NB4 (cell line): ENCODE measurements at regions not wholly inside any gene's neighbourhood (a gene's known extent, or its start where the extent isn't known, plus 50 kb on each side); places are given as distances from the start of the nearest gene placed in this dataset.

ENCODE experiments used
- DNase-seq: peaks from one replicate; pipeline ENCODE4 v3.0.0; 2010; ENCODE audit warnings: low read depth
- H3K4me3 ChIP-seq: one replicate; pipeline ENCODE4 v1.5.1; 2011; ENCODE audit warnings: mild to moderate bottlenecking, low read depth, low read length, moderate library complexity
- MAX ChIP-seq: IDR thresholded peaks from 2 replicates; pipeline ENCODE4 v1.6.1; 2011; ENCODE audit warnings: low read depth, low read length
- MYC ChIP-seq: IDR thresholded peaks from 2 replicates; pipeline ENCODE4 v1.6.1; 2011; ENCODE audit warnings: low read depth, low read length
- POLR2A ChIP-seq: IDR thresholded peaks from 2 replicates; pipeline ENCODE4 v1.6.1; 2011; ENCODE audit warnings: mild to moderate bottlenecking; ENCODE audit not compliant: insufficient read length; ENCODE audit errors: extremely low read depth
- TF ChIP-seq, protein P1 (sequence below): IDR thresholded peaks from one replicate; pipeline ENCODE4 v1.5.1; 2012; ENCODE audit warnings: low read depth, low read length

DNA sequence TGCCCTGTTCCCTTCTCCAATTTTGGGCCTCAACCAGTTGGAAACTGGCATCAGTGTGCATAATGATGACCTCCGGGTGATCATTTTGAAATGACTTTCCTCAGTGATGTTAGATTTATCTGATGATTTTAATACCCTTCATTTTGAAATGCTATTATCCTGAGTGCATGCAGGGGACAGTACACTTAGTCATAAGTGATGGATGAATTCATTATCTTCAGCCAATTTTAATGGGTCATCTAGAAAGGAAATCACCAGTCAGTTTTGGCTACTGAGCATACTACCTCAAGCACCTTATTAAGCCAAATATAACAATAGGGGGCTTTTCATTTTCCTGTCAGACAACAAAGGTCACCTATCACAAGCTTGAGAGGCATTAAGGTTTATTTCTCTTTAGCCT is 118.5 kb upstream of the MIR17HG start:
- DNase-seq = no peak
- H3K4me3 ChIP-seq = no peak overlapping the region
- TF ChIP-seq MAX (no peak), POLR2A (no peak), MYC (no peak)
- TF ChIP-seq, protein P1, sequence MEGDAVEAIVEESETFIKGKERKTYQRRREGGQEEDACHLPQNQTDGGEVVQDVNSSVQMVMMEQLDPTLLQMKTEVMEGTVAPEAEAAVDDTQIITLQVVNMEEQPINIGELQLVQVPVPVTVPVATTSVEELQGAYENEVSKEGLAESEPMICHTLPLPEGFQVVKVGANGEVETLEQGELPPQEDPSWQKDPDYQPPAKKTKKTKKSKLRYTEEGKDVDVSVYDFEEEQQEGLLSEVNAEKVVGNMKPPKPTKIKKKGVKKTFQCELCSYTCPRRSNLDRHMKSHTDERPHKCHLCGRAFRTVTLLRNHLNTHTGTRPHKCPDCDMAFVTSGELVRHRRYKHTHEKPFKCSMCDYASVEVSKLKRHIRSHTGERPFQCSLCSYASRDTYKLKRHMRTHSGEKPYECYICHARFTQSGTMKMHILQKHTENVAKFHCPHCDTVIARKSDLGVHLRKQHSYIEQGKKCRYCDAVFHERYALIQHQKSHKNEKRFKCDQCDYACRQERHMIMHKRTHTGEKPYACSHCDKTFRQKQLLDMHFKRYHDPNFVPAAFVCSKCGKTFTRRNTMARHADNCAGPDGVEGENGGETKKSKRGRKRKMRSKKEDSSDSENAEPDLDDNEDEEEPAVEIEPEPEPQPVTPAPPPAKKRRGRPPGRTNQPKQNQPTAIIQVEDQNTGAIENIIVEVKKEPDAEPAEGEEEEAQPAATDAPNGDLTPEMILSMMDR = no peak

- DNase-seq = no peak
- TF ChIP-seq MAX = no peak
- no peak overlapping the region for H3K4me3 ChIP-seq
These were observed 114.8 kb upstream of the MIR17HG start for GRCh38 chr13:91232716-91233115.

DNA sequence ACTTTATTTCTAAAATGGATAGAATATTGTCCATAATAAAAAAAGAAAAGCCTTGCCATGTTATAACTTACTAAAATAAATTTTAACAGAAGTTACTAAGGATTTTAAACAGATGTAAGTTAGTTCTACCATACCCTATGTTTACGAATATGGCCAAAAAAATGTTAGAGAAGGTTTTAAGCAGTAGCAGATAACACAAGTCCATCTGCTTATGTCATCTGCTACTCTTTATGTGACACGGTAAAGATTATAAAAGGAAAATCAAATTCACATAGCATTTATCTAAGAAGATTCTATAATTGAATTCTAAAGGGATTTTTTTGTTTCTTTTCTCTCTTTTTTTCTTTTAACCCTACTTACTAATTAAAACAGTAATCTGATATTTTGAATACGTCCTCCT is 114.2 kb upstream of the MIR17HG start:
- no peak for DNase-seq
- H3K4me3 ChIP-seq = no peak overlapping the region

GRCh38 chr13:91236182-91236581 is 111.3 kb upstream of the MIR17HG start:
- no peak for DNase-seq
- TF ChIP-seq MAX (no peak), MYC (no peak), POLR2A (no peak)
- TF ChIP-seq, protein P1 = no peak
- H3K4me3 ChIP-seq = no peak overlapping the region

More for the DNA sequence above, 114.2 kb upstream of the MIR17HG start:
- TF ChIP-seq MAX (no peak), POLR2A (no peak), MYC (no peak)
- TF ChIP-seq, protein P1 = no peak

DNA sequence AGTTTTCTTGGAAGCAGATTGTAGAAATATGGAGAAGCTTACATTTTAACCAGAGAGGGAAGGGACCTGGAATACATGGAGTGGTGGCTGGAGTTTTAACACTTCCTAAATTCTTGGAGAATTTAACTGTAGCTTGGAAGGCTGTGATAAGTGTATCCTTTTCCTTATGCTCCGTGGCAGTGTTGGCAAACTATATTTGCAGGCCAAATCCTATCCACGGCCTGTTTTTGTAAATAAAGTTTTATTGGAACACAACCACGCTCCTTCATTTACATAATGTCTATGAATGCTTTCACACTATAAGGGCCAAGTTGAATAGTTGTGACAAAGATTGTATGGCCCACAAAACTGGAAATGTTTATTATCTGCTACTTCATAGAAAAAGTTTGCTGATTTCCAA is 110.6 kb upstream of the MIR17HG start:
- DNase-seq = no peak

GRCh38 chr13:91238036-91238435 is 109.5 kb upstream of the MIR17HG start:
- no peak overlapping the region for H3K4me3 ChIP-seq
- TF ChIP-seq, protein P1 = no peak
- TF ChIP-seq MYC (no peak), MAX (no peak), POLR2A (no peak)
- no peak for DNase-seq

More for the DNA sequence above, 110.6 kb upstream of the MIR17HG start:
- TF ChIP-seq MAX (no peak), POLR2A (no peak), MYC (no peak)
- TF ChIP-seq, protein P1 = no peak
- no peak overlapping the region for H3K4me3 ChIP-seq
